Activated gamma-delta T cell treated with Interleukin-2 at 50 U/mL for 16 hours (primary cell): ENCODE measurements at regions not wholly inside any gene's neighbourhood (a gene's known extent, or its start where the extent isn't known, plus 50 kb on each side); places are given as distances from the start of the nearest gene placed in this dataset.

Source experiments
- DNase-seq: peaks from one replicate; pipeline ENCODE4 v3.0.0-alpha.2; 2020

- no peak for DNase-seq
These were observed 98.1 kb upstream of the MAP1LC3B2 start for GRCh38 chr12:116461060-116461459.

GRCh38 chr12:116463366-116463765, 95.8 kb upstream of the MAP1LC3B2 start:
- no peak for DNase-seq

- no peak for DNase-seq
These were observed 93.8 kb upstream of the MAP1LC3B2 start for GRCh38 chr12:116465407-116465806.

- no peak for DNase-seq
These were observed 93.3 kb upstream of the MAP1LC3B2 start for GRCh38 chr12:116465856-116466255.

- DNase-seq = no peak
These were observed 92.6 kb upstream of the MAP1LC3B2 start for GRCh38 chr12:116466536-116466935.

- no peak for DNase-seq
These were observed 89.8 kb upstream of the MAP1LC3B2 start for GRCh38 chr12:116469344-116469743.

- DNase-seq = no peak
These were observed 87.6 kb upstream of the MAP1LC3B2 start for GRCh38 chr12:116471544-116471943.

- DNase-seq = no peak
These were observed 87.0 kb upstream of the MAP1LC3B2 start for GRCh38 chr12:116472193-116472592.

- no peak for DNase-seq
These were observed 85.8 kb upstream of the MAP1LC3B2 start for GRCh38 chr12:116473416-116473815.

GRCh38 chr12:116474331-116474730, 84.8 kb upstream of the MAP1LC3B2 start:
- no peak for DNase-seq

GRCh38 chr12:116474899-116475298, 84.3 kb upstream of the MAP1LC3B2 start:
- no peak for DNase-seq

GRCh38 chr12:116476227-116476822, 82.9 kb upstream of the MAP1LC3B2 start:
- DNase-seq = no peak

GRCh38 chr12:116478243-116478773, 80.9 kb upstream of the MAP1LC3B2 start:
- no peak for DNase-seq

- DNase-seq = no peak
These were observed 78.9 kb upstream of the MAP1LC3B2 start for GRCh38 chr12:116480210-116480810.

GRCh38 chr12:116481726-116482125, 77.5 kb upstream of the MAP1LC3B2 start:
- DNase-seq = no peak

- no peak for DNase-seq
These were observed 77.0 kb upstream of the MAP1LC3B2 start for GRCh38 chr12:116482179-116482578.

GRCh38 chr12:116482859-116483258, 76.3 kb upstream of the MAP1LC3B2 start:
- DNase-seq = no peak

- no peak for DNase-seq
These were observed 75.0 kb upstream of the MAP1LC3B2 start for GRCh38 chr12:116483959-116484750.

GRCh38 chr12:116484807-116485206, 74.4 kb upstream of the MAP1LC3B2 start:
- DNase-seq = no peak

- no peak for DNase-seq
These were observed 70.1 kb upstream of the MAP1LC3B2 start for GRCh38 chr12:116489116-116489515.

- no peak for DNase-seq
These were observed 68.7 kb upstream of the MAP1LC3B2 start for GRCh38 chr12:116490471-116490870.

- DNase-seq = no peak
These were observed 66.4 kb upstream of the MAP1LC3B2 start for GRCh38 chr12:116492703-116493324.

GRCh38 chr12:116495260-116495659, 63.9 kb upstream of the MAP1LC3B2 start:
- no peak for DNase-seq
